ENCODE measurements at regions not wholly inside any gene's neighbourhood (a gene's known extent, or its start where the extent isn't known, plus 50 kb on each side); places are given as distances from the start of the nearest gene placed in this dataset.

DNA sequence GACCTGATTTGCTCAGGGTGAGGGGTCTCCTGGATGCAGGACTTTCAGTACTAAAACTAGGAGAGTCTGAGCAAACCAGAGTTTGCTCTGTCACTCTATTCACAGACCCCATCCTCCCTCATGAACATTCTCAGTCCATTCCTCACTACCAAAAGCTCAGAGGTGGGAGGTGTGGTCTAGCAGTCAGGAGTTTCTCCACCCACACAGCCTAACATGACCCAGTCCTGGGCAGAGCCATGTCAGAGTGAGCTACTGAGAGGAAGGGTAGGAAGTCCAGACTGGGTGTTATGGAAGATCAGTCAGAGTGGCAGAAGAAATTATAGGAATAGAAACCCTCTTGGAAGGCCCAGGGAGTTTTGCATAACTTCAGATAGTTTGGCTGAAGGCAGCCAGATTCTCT lies 113.3 kb upstream of the GRAMD2B start:
- TF ChIP-seq, protein P1, sequence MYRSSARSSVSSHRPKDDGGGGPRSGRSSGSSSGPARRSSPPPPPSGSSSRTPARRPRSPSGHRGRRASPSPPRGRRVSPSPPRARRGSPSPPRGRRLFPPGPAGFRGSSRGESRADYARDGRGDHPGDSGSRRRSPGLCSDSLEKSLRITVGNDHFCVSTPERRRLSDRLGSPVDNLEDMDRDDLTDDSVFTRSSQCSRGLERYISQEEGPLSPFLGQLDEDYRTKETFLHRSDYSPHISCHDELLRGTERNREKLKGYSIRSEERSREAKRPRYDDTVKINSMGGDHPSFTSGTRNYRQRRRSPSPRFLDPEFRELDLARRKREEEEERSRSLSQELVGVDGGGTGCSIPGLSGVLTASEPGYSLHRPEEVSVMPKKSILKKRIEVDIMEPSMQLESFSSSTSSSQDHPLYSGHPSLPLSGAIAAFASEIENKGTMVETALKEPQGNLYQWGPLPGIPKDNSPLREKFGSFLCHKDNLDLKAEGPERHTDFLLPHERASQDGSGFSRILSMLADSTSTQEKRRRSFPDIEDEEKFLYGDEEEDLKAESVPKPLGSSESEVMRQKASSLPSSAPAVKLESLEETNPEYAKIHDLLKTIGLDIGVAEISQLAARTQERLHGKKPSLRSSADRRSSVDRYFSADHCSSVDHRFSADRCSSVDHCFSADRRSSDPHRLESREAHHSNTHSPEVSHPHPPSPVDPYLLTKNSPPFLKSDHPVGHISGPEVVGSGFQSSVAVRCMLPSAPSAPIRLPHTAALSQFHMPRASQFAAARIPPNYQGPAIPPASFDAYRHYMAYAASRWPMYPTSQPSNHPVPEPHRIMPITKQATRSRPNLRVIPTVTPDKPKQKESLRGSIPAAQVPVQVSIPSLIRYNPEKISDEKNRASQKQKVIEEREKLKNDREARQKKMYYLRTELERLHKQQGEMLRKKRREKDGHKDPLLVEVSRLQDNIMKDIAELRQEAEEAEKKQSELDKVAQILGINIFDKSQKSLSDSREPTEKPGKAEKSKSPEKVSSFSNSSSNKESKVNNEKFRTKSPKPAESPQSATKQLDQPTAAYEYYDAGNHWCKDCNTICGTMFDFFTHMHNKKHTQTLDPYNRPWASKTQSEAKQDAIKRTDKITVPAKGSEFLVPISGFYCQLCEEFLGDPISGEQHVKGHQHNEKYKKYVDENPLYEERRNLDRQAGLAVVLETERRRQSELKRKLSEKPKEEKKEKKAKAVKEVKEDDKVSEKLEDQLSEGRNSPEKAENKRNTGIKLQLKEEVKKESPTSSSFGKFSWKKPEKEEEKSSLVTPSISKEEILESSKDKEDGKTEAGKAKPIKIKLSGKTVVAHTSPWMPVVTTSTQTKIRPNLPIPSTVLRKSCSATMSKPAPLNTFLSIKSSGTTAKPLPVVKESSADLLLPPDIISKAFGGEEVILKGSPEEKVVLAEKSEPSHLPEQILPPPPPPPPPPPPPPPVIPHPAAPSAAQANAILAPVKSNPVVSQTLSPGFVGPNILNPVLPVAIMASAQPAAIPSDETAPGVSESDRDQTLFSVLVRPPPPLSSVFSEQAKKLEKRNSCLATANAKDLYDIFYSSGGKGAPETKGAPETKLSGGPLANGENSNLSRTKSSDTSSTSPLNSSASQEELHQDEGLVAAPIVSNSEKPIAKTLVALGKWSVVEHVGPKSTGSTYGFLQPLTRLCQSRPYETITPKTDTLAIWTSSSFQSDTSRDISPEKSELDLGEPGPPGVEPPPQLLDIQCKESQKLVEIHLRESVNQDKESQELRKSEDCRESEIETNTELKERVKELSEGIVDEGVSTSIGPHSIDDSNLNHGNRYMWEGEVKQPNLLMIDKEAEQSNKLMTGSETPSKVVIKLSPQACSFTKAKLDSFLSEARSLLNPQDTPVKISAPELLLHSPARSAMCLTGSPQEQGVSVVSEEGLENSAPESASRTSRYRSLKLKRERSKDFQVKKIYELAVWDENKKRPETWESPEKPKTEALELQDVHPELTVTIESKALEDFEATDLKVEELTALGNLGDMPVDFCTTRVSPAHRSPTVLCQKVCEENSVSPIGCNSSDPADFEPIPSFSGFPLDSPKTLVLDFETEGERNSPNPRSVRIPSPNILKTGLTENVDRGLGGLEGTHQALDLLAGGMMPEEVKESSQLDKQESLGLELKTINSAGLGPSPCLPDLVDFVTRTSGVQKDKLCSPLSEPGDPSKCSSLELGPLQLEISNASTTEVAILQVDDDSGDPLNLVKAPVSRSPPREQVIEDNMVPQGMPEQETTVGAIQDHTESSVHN (CRISPR knock-in tag; IDR thresholded peaks at IDR 0.05), result no peak
- TF ChIP-seq PRPF4 (IDR thresholded peaks at IDR 0.05; ENCODE audit: low read depth, low read length, poor library complexity, severe bottlenecking) (no peak), ISL2 (CRISPR knock-in tag; IDR thresholded peaks at IDR 0.05) (no peak), MIXL1 (CRISPR knock-in tag; IDR thresholded peaks at IDR 0.05) (no peak), POLR2A (IDR thresholded peaks at IDR 0.05; ENCODE audit: insufficient read depth in 1 of 2, low read depth in 2 of 2, low read length in 2 of 2) (no peak), ZNF264 (CRISPR knock-in tag; IDR thresholded peaks at IDR 0.05) (no peak), CREB1 (IDR thresholded peaks at IDR 0.05) (no peak), CREB1 (CRISPR knock-in tag; IDR thresholded peaks at IDR 0.05) (no peak)
- TF ChIP-seq, protein P2, sequence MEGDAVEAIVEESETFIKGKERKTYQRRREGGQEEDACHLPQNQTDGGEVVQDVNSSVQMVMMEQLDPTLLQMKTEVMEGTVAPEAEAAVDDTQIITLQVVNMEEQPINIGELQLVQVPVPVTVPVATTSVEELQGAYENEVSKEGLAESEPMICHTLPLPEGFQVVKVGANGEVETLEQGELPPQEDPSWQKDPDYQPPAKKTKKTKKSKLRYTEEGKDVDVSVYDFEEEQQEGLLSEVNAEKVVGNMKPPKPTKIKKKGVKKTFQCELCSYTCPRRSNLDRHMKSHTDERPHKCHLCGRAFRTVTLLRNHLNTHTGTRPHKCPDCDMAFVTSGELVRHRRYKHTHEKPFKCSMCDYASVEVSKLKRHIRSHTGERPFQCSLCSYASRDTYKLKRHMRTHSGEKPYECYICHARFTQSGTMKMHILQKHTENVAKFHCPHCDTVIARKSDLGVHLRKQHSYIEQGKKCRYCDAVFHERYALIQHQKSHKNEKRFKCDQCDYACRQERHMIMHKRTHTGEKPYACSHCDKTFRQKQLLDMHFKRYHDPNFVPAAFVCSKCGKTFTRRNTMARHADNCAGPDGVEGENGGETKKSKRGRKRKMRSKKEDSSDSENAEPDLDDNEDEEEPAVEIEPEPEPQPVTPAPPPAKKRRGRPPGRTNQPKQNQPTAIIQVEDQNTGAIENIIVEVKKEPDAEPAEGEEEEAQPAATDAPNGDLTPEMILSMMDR (CRISPR knock-in tag; IDR thresholded peaks at IDR 0.05), result no peak
- TF ChIP-seq, protein P3, sequence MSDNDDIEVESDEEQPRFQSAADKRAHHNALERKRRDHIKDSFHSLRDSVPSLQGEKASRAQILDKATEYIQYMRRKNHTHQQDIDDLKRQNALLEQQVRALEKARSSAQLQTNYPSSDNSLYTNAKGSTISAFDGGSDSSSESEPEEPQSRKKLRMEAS (IDR thresholded peaks at IDR 0.05), result no peak

Data from HepG2 (cell line).